H1 (cell line): ENCODE measurements at regions not wholly inside any gene's neighbourhood (a gene's known extent, or its start where the extent isn't known, plus 50 kb on each side); places are given as distances from the start of the nearest gene placed in this dataset.

ENCODE experiments used
- CTCF ChIA-PET: fragments of 300-600 bp; sonication (Branson Sonifier 250); formaldehyde crosslinking; loops from one replicate; lab custom pipeline; 2021; ENCODE audit not compliant: partially characterized antibody; lab: Charles Lee
- POLR2A ChIA-PET: fragments of 300-600 bp; sonication (Branson Sonifier 250); formaldehyde crosslinking; loops from one replicate; lab custom pipeline; 2021; ENCODE audit warnings: inconsistent platforms; ENCODE audit not compliant: partially characterized antibody; lab: Charles Lee
- DNase-seq, 2 experiments: peaks; one replicate each; pipeline versions ENCODE4 v3.0.0 to v3.0.0-alpha.2; 2010 to 2022; ENCODE audit warnings: low spot score in 2 of 2, low read depth in 1 of 2, mixed read lengths in 1 of 2
- FAIRE-seq: peaks from 2 replicates; lab custom pipeline; 2011; peaks lifted over from hg19 to GRCh38; lab: Jason Lieb, UNC
- H2AFZ ChIP-seq: 2 replicates; pipeline ENCODE4 v1.8.1; 2012; ENCODE audit warnings: low read length, inconsistent platforms
- H2AK5ac ChIP-seq: 2 replicates; pipeline ENCODE4 v1.6.1; 2013; ENCODE audit warnings: low read depth, low read length
- H2BK120ac ChIP-seq: replicated peaks from 2 replicates; pipeline ENCODE3; 2013; ENCODE audit warnings: low read depth, low read length, inconsistent platforms
- H2BK12ac ChIP-seq: 2 replicates; pipeline ENCODE4 v1.6.1; 2013; ENCODE audit warnings: low read depth, low read length
- H2BK15ac ChIP-seq: 2 replicates; pipeline ENCODE4 v1.6.1; 2013; ENCODE audit warnings: low read length
- H2BK20ac ChIP-seq: 2 replicates; pipeline ENCODE4 v1.6.1; 2013; ENCODE audit warnings: low read length
- H2BK5ac ChIP-seq: 2 replicates; pipeline ENCODE4 v1.6.1; 2013; ENCODE audit warnings: low read depth, low read length
- H3K14ac ChIP-seq: 2 replicates; pipeline ENCODE4 v1.6.1; 2013; ENCODE audit warnings: inconsistent platforms; ENCODE audit not compliant: insufficient read length
- H3K18ac ChIP-seq: 2 replicates; pipeline ENCODE4 v1.6.1; 2013; ENCODE audit warnings: low read length; ENCODE audit errors: extremely low read depth
- H3K23ac ChIP-seq: 2 replicates; pipeline ENCODE4 v1.6.1; 2013; ENCODE audit warnings: inconsistent platforms; ENCODE audit not compliant: insufficient read length
- H3K23me2 ChIP-seq: 2 replicates; pipeline ENCODE4 v1.6.1; 2013; ENCODE audit warnings: low read depth, low read length
- H3K27ac ChIP-seq: 2 replicates; pipeline ENCODE4 v1.6.1; 2011; ENCODE audit warnings: low read depth, low read length, inconsistent platforms
- H3K27me3 ChIP-seq, 4 experiments: replicated peaks in 1 of 4; 1 replicate in 1 of 4; 2 replicates in 3 of 4; pipeline versions ENCODE4 v1.6.1 to v1.8.1; 2011 to 2013; ENCODE audit warnings: low read length in 3 of 4, mild to moderate bottlenecking in 3 of 4, inconsistent platforms in 2 of 4, mixed read lengths in 2 of 4, moderate library complexity in 1 of 4; ENCODE audit not compliant: control insufficient read depth in 3 of 4, insufficient read depth in 3 of 4; ENCODE audit errors: extremely low read depth in 1 of 4
- H3K36me3 ChIP-seq, 4 experiments: 2 replicates each; pipeline versions ENCODE4 v1.6.1 to v1.8.1; 2011 to 2013; ENCODE audit warnings: mild to moderate bottlenecking in 4 of 4, low read length in 3 of 4, moderate library complexity in 2 of 4, control low read depth in 1 of 4, inconsistent platforms in 1 of 4; ENCODE audit not compliant: insufficient read depth in 4 of 4, control insufficient read depth in 2 of 4
- H3K4ac ChIP-seq: replicated peaks from 2 replicates; pipeline ENCODE3; 2013; ENCODE audit warnings: low read length, low read depth, mixed read lengths, inconsistent platforms; ENCODE audit not compliant: insufficient read length
- H3K4me1 ChIP-seq, 4 experiments: replicated peaks in 1 of 4; 1 replicate in 1 of 4; 2 replicates in 3 of 4; pipeline versions ENCODE4 v1.6.1 to v1.8.1; 2011 to 2013; ENCODE audit warnings: low read length in 3 of 4, inconsistent platforms in 2 of 4, mixed read lengths in 1 of 4; ENCODE audit not compliant: insufficient read depth in 4 of 4, control insufficient read depth in 3 of 4
- H3K4me2 ChIP-seq, 2 experiments: 2 replicates each; pipeline versions ENCODE4 v1.6.1 to v1.8.1; 2011 to 2013; ENCODE audit warnings: low read depth in 2 of 2, low read length in 2 of 2, control low read depth in 1 of 2, inconsistent platforms in 1 of 2, mild to moderate bottlenecking in 1 of 2; ENCODE audit not compliant: insufficient read depth in 1 of 2
- H3K4me3 ChIP-seq, 4 experiments: fragments of 200-600, 300-600 bp in 1 of 4; sonication (generic), shearing (Covaris generic), sonication (Bioruptor Twin) in 1 of 4; 2 replicates each; pipeline versions ENCODE4 v1.5.1 to v1.8.1; 2011 to 2016; ENCODE audit warnings: low read length in 4 of 4, low read depth in 3 of 4, control low read depth in 2 of 4, inconsistent platforms in 2 of 4, mild to moderate bottlenecking in 2 of 4, mixed read lengths in 1 of 4, moderate library complexity in 1 of 4; ENCODE audit not compliant: insufficient read depth in 2 of 4; ENCODE audit errors: extremely low read depth in 1 of 4
- H3K56ac ChIP-seq: replicated peaks from 2 replicates; pipeline ENCODE3; 2013; ENCODE audit warnings: low read depth, mild to moderate bottlenecking, mixed read lengths, low read length, inconsistent platforms; ENCODE audit not compliant: insufficient read length
- H3K79me1 ChIP-seq: 2 replicates; pipeline ENCODE4 v1.6.1; 2013; ENCODE audit warnings: low read depth, low read length, control low read depth
- H3K79me2 ChIP-seq, 2 experiments: 2 replicates each; pipeline versions ENCODE4 v1.6.1 to v1.8.1; 2012 to 2013; ENCODE audit warnings: low read length in 2 of 2, mild to moderate bottlenecking in 2 of 2, inconsistent platforms in 1 of 2; ENCODE audit not compliant: insufficient read depth in 2 of 2, control insufficient read depth in 1 of 2
- H3K9ac ChIP-seq, 4 experiments: replicated peaks in 1 of 4; 1 replicate in 1 of 4; 2 replicates in 3 of 4; pipeline versions ENCODE4 v1.6.1 to v1.8.1; 2011 to 2013; ENCODE audit warnings: low read depth in 3 of 4, low read length in 3 of 4, control low read depth in 2 of 4, mild to moderate bottlenecking in 2 of 4, moderate library complexity in 2 of 4, inconsistent platforms in 1 of 4; ENCODE audit errors: extremely low read depth in 1 of 4
- H3K9me3 ChIP-seq, 2 experiments: 2 replicates each; pipeline versions ENCODE4 v1.6.1 to v1.8.1; 2012 to 2013; ENCODE audit warnings: mild to moderate bottlenecking in 2 of 2, moderate library complexity in 2 of 2, control low read depth in 1 of 2, inconsistent platforms in 1 of 2, low read depth in 1 of 2, low read length in 1 of 2, mixed read lengths in 1 of 2; ENCODE audit not compliant: insufficient read depth in 2 of 2
- H4K20me1 ChIP-seq, 2 experiments: replicated peaks in 1 of 2; 2 replicates each; pipeline versions ENCODE3 to v1.8.1; 2011 to 2013; ENCODE audit warnings: inconsistent platforms in 2 of 2, low read length in 2 of 2, mild to moderate bottlenecking in 1 of 2; ENCODE audit not compliant: insufficient read depth in 2 of 2, control insufficient read depth in 1 of 2
- H4K5ac ChIP-seq: 2 replicates; pipeline ENCODE4 v1.6.1; 2013; ENCODE audit warnings: low read length, low read depth, mixed read lengths, inconsistent platforms; ENCODE audit not compliant: insufficient read length
- H4K8ac ChIP-seq: 2 replicates; pipeline ENCODE4 v1.8.0; 2013; ENCODE audit warnings: mild to moderate bottlenecking, moderate library complexity, low read length, inconsistent platforms; ENCODE audit not compliant: insufficient read depth; ENCODE audit errors: extremely low read depth
- H4K91ac ChIP-seq: replicated peaks from 2 replicates; pipeline ENCODE3; 2013; ENCODE audit warnings: low read length, mixed read lengths, inconsistent platforms; ENCODE audit not compliant: insufficient read length
- ATF2 ChIP-seq: IDR thresholded peaks from 2 replicates; pipeline ENCODE4 v1.6.1; 2012; ENCODE audit warnings: low read length, inconsistent platforms
- MAFK ChIP-seq: IDR thresholded peaks from 2 replicates; pipeline ENCODE4 v1.6.1; 2012; ENCODE audit warnings: low read depth, mild to moderate bottlenecking, improper control_type of control experiment, low read length
- WGBS, 2 experiments: shearing (Covaris generic) in 1 of 2; methylation state at CpG; one replicate each; pipeline versions ENCODE4 v1.1.6 to v1.1.7; 2013 to 2015; ENCODE audit warnings: low lambda C conversion rate in 2 of 2, mixed read lengths in 2 of 2, inconsistent platforms in 1 of 2, low coverage in 1 of 2, missing lambda C conversion rate in 1 of 2; ENCODE audit not compliant: insufficient replicate concordance in 2 of 2, insufficient coverage in 1 of 2, insufficient read length in 1 of 2; ENCODE audit errors: extremely low coverage in 1 of 2, missing lambda C conversion rate in 1 of 2; 5-methylcytosine and 5-hydroxymethylcytosine counted together

GRCh38 chr10:52933748-52934147 is 161.2 kb upstream of the MBL2 start:
- H3K27ac ChIP-seq = no peak overlapping the region
- FAIRE-seq (no peak), DNase-seq (no peak)
- no peaks in the 10 kb centered on the region for H3K9me3 ChIP-seq
- no peak overlapping the region for H4K91ac ChIP-seq
- no peak overlapping the region for H3K9ac ChIP-seq
- no peak overlapping the region for H3K4me3 ChIP-seq
- WGBS, 2 experiments = 80% methylated on average over 1 of the region's 1 CpG; no CpG with 5 or more reads in 1 of the 2 experiments
- H3K36me3 ChIP-seq = no peaks in the 10 kb centered on the region
- no peak overlapping the region for H2BK120ac ChIP-seq
- TF ChIP-seq MAFK (peak; percentile 18; the same call in 1 of the 2 replicates), ATF2 (no peak)
- no peaks in the 10 kb centered on the region for H3K4me1 ChIP-seq
- no peak overlapping the region for H3K4me2 ChIP-seq
- H2BK12ac ChIP-seq = no peak overlapping the region
- H3K4ac ChIP-seq = no peak overlapping the region
- H3K23ac ChIP-seq = no peak overlapping the region
- no peak overlapping the region for H2AFZ ChIP-seq
- no peaks in the 10 kb centered on the region for H4K20me1 ChIP-seq
- H3K79me2 ChIP-seq = no peaks in the 10 kb centered on the region
- no peak overlapping the region for H2BK5ac ChIP-seq
- H2BK15ac ChIP-seq = no peak overlapping the region
- no peak overlapping the region for H2BK20ac ChIP-seq
- ChIA-PET CTCF (interaction anchor here (0.7 kb wide), 1 partner anchor 681 kb away, joined by 3 read pairs; no protein-coding TSS in a partner anchor), POLR2A (no interaction called here)
- H3K79me1 ChIP-seq = no peaks in the 10 kb centered on the region
- H4K5ac ChIP-seq = no peak overlapping the region
- no peaks in the 10 kb centered on the region for H3K27me3 ChIP-seq
- no peak overlapping the region for H4K8ac ChIP-seq
- no peak overlapping the region for H2AK5ac ChIP-seq
- H3K23me2 ChIP-seq = no peaks in the 10 kb centered on the region
- no peak overlapping the region for H3K56ac ChIP-seq
- H3K18ac ChIP-seq = no peak overlapping the region
- H3K14ac ChIP-seq = no peak overlapping the region
